ENCODE measurements at regions not wholly inside any gene's neighbourhood (a gene's known extent, or its start where the extent isn't known, plus 50 kb on each side); places are given as distances from the start of the nearest gene placed in this dataset.

DNA sequence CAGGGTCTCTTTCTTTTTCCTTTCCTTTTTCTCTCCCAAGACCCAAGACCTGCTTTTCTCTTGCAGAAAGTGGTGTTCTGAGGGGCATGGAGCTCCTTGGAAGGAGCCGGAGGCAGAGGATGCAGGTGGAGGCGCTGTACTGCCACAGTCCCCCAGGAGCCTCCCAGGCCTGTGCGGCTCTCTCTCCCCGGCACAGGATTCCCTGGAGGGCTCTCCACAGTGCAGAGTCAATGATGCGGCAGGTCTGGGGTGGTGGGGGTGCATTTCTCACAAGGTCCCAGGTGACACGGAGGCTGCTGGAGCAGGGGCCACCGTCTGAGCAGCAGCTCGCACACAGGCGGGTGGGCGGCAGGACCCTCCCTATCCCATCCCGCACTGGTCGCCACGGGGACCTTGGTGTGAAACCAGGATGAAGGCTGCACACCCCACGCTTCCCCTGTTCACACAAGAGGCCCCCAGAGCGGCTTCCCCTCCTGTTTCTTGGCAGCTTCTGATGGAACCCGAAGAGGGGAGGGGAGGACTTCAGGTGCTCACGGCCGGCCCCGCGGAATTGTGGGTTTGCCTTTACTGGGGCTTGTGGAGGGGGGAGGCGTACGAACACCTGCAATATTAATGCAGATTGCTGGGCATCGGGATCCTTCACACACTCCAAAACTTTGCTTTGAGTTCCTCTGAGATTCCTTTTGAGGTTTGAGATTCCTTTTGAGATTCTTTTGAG lies 186.9 kb downstream of the ENGASE start:
- intact Hi-C loops (cut with DNase I): no loop called here
- ATAC-seq: no peak
- no peak for DNase-seq (ENCODE audit: missing footprints)

DNA sequence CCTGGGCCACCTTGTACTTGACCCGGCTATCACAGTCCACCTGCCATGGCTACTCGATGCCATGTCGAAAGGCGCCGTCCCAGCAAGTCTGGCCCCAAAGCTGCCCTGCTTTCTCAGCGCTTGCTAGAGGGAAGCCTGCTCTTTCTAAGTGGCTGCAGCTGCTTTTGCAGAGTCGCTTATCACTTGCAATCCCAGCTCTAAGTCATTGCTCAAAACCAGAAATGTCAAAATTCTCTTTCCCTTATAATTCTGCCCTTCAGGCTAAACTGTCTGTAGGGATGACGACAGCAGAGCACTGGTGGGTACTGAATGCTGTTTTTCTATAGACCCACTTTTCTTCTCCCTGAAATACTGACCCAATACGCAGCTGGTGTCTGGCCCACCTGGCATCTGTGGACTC lies 184.2 kb downstream of the ENGASE start:
- intact Hi-C loops (cut with DNase I): no loop called here
- no peak for DNase-seq (ENCODE audit: missing footprints)
- no peak for ATAC-seq

DNA sequence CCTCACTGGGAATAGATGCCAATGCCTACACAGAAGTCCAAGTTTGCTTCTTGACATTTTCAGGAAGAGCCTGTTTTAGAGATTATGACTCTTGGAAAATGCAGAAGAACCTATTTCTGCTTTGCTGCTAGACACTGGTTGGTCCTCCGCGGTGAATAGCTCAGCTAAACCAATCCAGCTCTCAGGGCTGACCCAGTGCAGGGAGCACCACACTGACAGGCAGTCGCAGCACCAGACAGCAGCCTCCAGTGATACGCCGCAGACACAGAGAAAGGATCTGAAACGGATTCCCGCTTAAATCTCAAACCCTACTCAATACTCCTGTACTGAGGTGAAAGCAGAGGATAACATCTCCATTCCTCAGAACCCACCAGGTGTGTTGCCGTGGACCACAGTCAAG lies 183.4 kb downstream of the ENGASE start:
- intact Hi-C loops (cut with DNase I): no loop called here

DNA sequence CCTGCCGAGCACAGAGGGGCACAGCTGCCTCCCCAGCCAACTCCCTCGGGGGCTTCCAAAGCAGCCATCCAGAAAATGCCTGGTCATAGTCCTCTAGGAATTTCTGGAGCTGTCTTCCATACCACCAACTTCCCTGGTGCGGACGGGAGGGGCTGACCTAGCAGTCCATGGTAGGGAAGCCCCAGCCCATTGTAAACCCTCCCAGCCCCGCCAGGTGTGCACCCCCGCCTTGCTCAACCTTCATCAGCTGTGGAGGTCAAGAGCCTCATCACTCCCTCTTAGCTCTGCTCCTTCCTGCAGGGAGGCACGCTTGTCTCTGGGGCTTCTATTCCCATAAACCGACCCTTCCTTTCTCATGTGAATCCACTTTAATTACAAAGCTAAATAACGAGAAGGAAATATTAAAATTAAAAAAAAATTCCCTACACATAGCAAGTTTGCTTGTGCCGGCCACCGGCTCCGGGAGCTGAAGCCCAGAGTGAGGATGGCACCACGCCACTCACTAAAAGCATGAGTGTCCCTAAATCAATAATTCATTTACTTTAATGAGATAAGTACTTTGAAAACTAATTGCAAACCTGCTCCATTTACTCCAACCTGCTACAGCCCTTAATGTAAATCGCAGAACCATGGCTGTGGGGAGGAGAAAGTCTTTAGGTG lies 181.4 kb downstream of the ENGASE start:
- no peak for DNase-seq (ENCODE audit: missing footprints)
- ATAC-seq: no peak

More for the DNA sequence above, 183.4 kb downstream of the ENGASE start:
- no peak for DNase-seq (ENCODE audit: missing footprints)
- ATAC-seq: no peak

DNA sequence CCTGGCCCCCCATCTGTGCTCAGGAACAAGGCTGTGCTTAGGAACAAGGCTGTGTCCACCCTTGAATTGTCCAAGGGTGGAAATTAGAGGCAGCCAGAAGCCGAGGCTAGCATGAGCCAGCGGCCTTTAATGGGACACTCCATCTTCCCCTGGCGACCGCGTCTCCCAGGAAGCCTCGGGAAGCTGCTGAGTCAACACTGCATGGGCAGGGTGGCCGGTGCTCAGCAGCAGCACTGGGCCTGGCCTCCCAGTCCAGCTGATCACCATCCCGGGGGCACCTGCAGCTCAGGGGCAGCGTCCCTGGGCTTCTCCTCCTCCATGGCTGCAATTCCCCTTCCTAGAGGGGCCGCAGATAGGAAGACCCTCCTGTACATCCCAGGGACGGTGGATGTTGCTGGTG lies 180.8 kb downstream of the ENGASE start:
- intact Hi-C loops (cut with DNase I): no loop called here
- no peak for ATAC-seq
- no peak for DNase-seq (ENCODE audit: missing footprints)

More for the DNA sequence above, 181.4 kb downstream of the ENGASE start:
- intact Hi-C loops (cut with DNase I): no loop called here

DNA sequence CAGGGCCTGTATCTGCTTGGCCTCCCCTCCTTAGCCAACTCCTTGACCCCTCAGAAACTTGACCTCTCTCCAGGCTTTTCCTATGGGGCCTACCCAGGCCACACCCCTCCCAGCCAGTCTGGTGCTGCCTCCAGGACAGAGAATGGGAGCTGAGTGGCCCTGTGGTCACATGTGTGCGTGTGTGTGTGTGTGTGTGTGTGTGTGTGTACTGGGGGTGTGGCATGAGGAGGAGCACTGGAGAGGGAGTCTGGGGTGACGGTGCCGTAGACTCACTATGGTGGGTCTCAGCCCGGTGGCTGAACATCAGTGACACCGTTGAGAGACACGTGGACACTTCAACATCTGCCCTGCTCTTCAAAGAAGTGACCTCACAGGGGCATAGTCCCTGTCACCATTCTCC lies 180.4 kb downstream of the ENGASE start:
- intact Hi-C loops (cut with DNase I): no loop called here
- no peak for DNase-seq (ENCODE audit: missing footprints)

DNA sequence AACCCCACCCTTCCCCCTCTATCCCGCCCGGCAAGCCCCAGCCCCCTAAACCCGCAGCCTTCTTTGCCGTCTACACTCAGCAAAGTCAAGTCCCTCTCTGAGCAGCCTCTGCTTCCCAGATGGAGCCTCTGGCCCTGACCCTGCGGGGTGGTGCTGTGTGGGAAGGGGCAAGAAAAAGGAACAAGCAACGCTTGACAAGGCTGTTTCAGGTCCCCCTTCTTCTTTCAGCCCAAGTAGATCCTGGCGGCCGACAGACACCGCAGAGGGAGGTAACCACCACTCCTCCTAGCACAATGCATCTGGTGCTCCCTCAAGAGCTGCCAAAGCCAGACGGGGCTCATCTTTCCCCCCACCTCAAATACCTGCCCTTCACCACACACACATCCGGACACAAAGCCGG lies 178.3 kb downstream of the ENGASE start:
- ATAC-seq (no peak), DNase-seq (ENCODE audit: missing footprints) (no peak)
- intact Hi-C loops (cut with DNase I): no loop called here

More for the DNA sequence above, 180.4 kb downstream of the ENGASE start:
- no peak for ATAC-seq

DNA sequence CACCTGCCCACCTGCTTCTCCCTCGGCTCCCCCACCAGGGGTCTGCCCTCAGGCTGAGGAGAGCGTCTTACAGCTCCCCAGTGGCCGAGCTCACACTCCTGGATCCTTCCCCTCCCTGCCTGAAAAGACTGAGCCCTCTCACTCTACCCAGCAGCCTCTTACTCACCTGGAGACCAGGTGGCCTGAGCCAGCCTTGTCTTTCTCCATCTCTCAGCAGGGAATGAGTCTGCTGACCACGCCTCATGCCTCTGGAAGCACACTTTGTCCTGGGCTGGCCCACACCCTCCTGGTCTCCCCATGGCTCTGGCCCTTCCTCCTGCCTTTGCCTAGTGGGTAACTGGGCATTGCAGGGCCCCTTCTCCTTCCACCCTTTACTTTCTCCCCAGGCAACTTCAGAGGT lies 177.2 kb downstream of the ENGASE start:
- no peak for DNase-seq (ENCODE audit: missing footprints)
- no peak for ATAC-seq

DNA sequence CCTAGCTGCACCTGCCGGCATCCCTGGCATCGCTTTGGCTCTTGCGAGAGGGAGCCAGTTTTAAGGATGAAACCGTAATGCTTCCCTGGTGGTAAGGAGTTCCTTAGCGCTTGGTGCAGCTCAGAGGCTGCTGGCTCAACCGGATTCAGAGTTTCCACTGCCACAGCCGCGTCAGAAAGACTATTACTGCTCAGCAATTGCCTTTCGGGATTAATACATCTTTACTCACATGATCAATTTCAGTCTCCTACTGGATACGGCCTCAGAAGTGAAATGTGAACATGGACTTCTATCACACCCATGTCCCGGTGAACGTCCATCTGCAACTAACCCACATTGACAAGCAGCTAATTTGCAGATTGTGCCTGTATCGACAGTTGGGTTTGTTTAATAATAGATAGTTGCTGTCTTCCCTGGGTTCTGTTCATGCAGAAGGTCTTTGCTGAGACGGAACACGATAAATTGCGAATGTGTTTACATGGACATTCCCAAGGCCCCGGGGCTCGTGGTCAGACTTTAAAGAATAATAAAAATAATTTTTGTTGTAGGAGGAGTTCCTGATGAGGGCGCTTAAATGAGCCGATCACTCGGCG lies 175.4 kb downstream of the ENGASE start:
- intact Hi-C loops (cut with DNase I): no loop called here
- ATAC-seq (no peak), DNase-seq (ENCODE audit: missing footprints) (no peak)

More for the DNA sequence above, 177.2 kb downstream of the ENGASE start:
- intact Hi-C loops (cut with DNase I): no loop called here

DNA sequence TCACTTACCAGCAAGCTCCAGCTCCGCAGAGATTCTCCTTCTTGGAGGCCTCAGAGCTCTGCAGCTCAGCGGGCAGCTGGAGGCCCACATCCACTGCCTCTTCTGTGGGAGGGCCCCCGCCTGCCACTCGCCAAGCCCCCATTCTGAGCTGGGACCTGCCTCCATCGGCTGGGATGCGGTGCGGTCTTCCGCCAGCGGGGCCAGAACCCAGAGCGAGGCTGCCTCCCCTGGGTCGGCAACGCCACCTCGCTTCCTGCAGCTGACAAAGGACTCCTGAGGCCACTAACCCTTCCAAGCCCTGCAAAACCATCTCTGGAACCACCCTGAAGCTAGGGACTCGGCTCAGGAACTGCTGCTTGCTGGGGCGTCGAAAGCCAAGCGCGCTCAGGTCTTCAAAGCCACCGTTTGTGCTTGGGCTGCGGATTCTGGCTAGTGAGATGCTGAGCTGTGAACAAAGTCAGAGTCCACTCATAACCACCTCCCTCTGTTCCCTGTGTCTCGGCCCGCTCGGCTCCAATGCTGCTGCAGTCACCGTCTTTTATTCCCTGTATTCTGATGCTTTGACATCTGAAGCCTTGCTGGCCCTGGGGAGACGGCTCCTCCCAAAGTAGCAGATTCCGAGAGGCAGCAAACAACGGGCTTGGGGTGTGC lies 174.3 kb downstream of the ENGASE start:
- intact Hi-C loops (cut with DNase I): no loop called here
- DNase-seq (ENCODE audit: missing footprints) (no peak), ATAC-seq (no peak)

DNA sequence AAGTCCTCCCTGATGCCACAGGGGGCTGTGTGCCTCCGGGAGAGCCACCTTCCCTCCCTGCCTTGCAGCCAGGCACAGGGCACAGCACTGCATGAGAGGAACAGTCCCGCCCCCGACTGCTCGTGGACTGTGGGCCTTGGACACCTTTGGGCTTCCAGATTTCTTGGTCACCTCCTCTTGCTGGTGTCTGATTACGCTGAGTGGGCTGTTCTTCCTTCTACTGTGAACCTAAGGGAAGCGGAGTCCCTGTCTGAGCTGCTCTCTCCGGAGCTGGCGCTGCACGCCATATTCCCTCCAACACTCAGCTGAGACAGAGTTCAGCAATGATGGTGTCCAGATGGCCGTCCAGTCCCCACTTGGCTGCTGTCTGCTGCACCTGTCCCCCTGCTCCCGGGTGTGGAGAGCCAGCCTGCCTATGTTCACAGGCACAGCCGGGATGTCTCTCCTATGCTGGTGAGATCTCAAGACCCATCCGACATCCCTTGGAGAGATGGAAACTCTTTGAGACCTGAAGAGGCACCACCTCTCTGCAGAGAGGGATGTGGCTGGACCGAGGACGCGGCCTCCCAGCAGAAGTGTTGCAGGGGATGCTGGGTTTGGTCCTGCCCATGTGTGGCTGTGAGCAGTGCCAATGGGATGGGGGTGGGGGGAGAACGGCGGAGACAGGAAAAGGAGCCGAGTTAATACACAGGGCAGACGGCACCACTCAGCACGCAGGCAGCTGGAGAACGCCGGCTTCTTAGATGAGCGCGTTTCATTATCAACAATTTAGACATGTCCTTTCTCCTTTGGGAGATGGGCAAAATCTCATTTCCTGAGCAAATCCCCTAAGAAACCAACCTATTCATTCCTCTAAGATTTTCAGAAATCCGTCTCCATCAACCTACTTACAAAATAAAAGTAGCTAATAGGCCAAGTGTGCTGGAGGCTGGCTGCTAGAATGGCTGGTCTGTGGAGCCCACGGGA lies 171.9 kb downstream of the ENGASE start:
- ATAC-seq: no peak
- DNase-seq (ENCODE audit: missing footprints): no peak
- intact Hi-C loops (cut with DNase I): no loop called here

DNA sequence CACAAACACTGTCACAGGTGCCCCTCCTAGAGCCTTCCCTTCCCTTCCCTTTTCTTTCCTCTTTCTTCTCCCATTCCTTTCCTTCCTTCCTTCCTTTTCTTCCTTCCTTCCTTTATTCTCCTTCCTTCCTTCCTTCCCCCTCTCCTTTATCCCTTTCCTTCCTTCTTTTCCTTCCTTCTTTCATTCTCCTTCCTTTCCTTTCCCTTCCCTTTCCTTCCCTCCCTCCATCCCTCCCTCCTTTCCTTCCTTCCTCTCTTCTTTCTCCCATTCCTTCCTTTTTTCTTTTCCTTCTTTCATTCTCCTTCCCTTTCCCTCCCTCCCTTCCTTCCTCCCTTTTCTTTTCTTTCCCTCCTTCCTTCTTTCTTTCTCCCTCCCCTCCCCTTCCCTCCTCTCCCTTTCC lies 170.0 kb downstream of the ENGASE start:
- no peak for ATAC-seq
- intact Hi-C loops (cut with DNase I): no loop called here
- no peak for DNase-seq (ENCODE audit: missing footprints)

DNA sequence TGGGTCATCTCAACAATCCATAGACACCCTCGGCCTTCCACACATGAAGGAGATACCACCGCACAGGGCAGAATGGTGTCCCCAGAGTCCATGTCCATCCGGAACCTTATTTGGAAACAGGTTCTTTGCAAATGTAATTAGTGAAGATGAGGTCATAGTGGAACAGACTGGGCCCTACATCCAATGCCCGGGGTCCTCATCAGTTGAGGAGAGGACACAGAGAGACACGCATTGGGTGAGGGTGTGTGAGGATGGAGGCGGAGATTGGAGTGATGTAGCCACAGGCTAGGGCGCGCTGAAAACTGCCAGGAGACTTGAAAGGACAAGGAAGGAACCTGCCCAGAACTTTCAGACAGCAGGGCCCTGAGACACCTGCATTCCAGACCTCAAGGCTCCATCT lies 169.4 kb downstream of the ENGASE start:
- intact Hi-C loops (cut with DNase I): no loop called here
- DNase-seq (ENCODE audit: missing footprints) (no peak), ATAC-seq (no peak)

DNA sequence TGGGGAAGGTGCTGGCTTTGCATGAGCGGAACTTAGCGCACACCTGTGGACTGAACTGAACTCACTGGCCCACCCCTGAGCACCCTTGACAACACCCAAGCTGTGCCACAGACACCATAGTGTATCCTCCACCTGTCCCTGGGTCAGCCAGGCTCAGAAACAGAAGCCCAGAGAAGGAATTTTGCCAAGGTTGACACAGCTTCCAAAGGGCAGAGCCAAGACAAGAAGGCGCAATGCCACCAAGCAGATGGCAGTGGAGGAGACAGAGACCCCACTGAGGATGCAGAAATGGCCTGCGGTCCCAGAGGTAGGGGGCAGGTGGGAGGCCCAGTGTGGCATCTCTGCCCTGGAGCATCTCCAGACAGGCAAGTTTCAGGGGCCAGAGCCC lies 169.0 kb downstream of the ENGASE start:
- intact Hi-C loops (cut with DNase I): no loop called here
- DNase-seq (ENCODE audit: missing footprints) (no peak), ATAC-seq (no peak)

DNA sequence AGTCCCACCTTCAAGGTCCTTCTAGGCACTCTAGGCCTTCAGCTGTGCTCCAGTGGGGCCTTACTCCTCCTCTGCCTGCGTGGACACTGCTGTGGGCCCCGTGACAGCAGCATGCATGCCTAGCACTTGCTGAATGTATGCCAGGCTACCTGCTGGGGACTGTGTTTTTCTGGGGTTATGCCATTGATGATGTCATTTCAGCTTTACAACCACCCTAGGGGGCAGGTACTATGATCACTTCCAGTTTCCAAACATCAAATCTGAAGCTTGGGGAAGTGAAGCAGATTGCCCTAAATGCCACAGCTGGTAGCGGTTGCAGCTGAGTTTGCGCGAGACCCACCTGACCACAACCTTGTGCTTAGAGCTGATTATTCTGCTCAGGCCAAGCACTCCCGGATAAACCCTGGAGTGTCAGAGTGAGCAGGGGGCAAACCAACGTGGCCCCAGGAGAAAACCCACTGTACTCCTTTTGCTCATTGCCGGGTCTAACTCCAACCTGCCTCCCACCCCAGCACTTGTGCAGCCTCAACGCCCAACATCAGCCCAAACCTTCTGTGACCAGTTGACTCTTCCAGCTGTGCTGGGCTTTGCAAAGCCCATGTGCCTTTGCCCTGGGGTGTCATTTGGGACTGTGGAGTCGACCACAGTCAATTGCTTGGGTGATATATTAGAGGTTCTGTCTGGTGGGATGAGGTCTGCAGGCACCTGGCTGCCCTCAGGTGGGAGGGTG lies 168.4 kb downstream of the ENGASE start:
- intact Hi-C loops (cut with DNase I): no loop called here
- ATAC-seq (no peak), DNase-seq (ENCODE audit: missing footprints) (no peak)

DNA sequence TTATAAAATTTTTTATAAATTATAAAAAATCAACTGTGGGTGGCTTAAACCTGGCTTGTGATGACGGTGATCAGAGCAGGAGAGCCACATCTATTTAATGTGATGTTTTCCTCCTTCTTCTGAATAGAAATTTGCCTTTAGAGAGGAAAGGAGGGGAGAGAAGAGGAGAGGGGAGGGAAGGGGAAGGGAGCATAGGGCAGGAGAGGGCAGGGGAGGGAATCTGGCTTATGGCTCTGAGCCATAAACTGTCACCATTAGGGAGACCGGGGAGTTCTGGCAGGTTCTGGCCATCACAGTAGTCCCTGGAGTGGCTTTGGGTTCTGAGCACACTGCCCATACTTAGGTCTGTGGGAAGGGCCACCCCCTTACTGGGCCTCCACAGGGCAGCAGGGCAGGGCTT lies 167.8 kb downstream of the ENGASE start:
- intact Hi-C loops (cut with DNase I): no loop called here
- ATAC-seq (no peak), DNase-seq (ENCODE audit: missing footprints) (no peak)

DNA sequence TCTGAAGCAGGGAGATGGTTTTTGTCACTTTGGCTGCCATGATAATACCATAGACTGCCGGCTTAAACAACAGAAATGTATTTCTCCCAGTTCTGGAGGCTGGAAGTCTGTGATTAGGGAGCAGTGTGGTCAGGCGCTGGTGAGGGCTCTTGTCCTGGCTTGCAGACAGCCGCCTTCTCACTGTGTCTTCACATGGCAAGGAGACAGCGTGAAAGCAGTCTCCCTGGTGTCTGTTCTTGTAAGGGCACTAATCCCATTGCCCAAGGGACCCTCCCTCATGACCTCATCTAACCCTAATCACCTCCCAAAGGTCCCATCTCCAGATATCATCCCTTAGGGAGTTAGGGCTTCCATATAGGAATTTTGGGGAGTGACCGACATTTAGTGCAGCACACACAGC lies 167.0 kb downstream of the ENGASE start:
- intact Hi-C loops (cut with DNase I): no loop called here
- DNase-seq (ENCODE audit: missing footprints): no peak
- ATAC-seq: no peak

DNA sequence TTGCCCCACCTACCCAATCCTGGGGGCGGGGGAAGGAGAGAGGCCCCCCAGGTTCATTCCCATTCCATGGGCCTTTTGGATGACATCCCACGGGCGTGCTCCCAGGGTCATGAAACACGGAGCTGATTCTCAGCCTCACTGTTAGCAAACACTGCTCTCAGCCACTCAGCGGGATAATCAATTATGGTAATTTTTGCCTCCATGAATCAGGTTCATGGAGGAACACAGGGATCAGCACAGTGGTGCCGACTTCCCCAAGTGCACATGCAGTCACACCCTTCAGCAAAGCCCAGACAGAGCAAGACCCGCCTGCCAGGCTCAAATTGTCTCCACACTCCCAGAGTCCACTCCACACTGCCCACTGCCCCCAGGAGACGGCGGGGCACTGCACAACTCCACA lies 164.6 kb downstream of the ENGASE start:
- DNase-seq (ENCODE audit: missing footprints): no peak
- no peak for ATAC-seq
- intact Hi-C loops (cut with DNase I): no loop called here
